ENCODE measurements at regions not wholly inside any gene's neighbourhood (a gene's known extent, or its start where the extent isn't known, plus 50 kb on each side); places are given as distances from the start of the nearest gene placed in this dataset.

- H3K4me1 ChIP-seq (replicated peaks in 1 of 2) = peaks cover 23 to 24% of the 10 kb centered on the region in 2 donors
- no peak overlapping the region for H3K27ac ChIP-seq
- no peak overlapping the region for H3K4me3 ChIP-seq
- ATAC-seq (replicated peaks in 6 of 8) = no peak
- in situ Hi-C loops (cut with MboI; ENCODE audit: low pct_unique_long_range_greater_than_20kb in 2 of 9, low sequenced_read_pairs in 9 of 9, unreplicated experiment in 9 of 9) = no loop called here
- 89 to 100% (median 100%) methylated on average over 1 to 2 of the region's 2 CpGs; no CpG with 5 or more reads in 3 of the 10 experiments for WGBS, 10 experiments
Measured at GRCh38 chr13:33616130-33616529, 201.8 kb upstream of the RFC3 start.

GRCh38 chr13:33617055-33617454, 200.9 kb upstream of the RFC3 start:
- peaks cover 18% of the 10 kb centered on the region in 2 donors for H3K4me1 ChIP-seq (replicated peaks in 1 of 2)
- ATAC-seq (replicated peaks in 6 of 8) = no peak
- H3K4me3 ChIP-seq = no peak overlapping the region
- no peak overlapping the region for H3K27ac ChIP-seq
- in situ Hi-C loops (cut with MboI; ENCODE audit: low pct_unique_long_range_greater_than_20kb in 2 of 9, low sequenced_read_pairs in 9 of 9, unreplicated experiment in 9 of 9) = no loop called here
- WGBS, 10 experiments = 67 to 100% (median 83%) methylated on average over 1 to 2 of the region's 2 CpGs; no CpG with 5 or more reads in 1 of the 10 experiments

- WGBS, 10 experiments = 81 to 100% (median 96%) methylated on average over 1 to 3 of the region's 3 CpGs; no CpG with 5 or more reads in 4 of the 10 experiments
- no peak overlapping the region for H3K4me3 ChIP-seq
- ATAC-seq (replicated peaks in 6 of 8) = peak in 1 of 8 experiments; percentile 13
- in situ Hi-C loops (cut with MboI; ENCODE audit: low pct_unique_long_range_greater_than_20kb in 2 of 9, low sequenced_read_pairs in 9 of 9, unreplicated experiment in 9 of 9) = no loop called here
- H3K4me1 ChIP-seq (replicated peaks in 1 of 2) = peaks cover 0 to 11% of the 10 kb centered on the region in 2 donors
- H3K27ac ChIP-seq = no peak overlapping the region
Measured at GRCh38 chr13:33624253-33624652, 193.7 kb upstream of the RFC3 start.

GRCh38 chr13:33624740-33625139, 193.2 kb upstream of the RFC3 start:
- H3K4me3 ChIP-seq = no peak overlapping the region
- H3K27ac ChIP-seq = no peak overlapping the region
- ATAC-seq (replicated peaks in 6 of 8) = no peak
- peaks cover 0 to 16% of the 10 kb centered on the region in 2 donors for H3K4me1 ChIP-seq (replicated peaks in 1 of 2)
- 57 to 71% methylated on average over 1 of the region's 1 CpG; no CpG with 5 or more reads in 8 of the 10 experiments for WGBS, 10 experiments
- in situ Hi-C loops (cut with MboI; ENCODE audit: low pct_unique_long_range_greater_than_20kb in 2 of 9, low sequenced_read_pairs in 9 of 9, unreplicated experiment in 9 of 9) = no loop called here

- ATAC-seq (replicated peaks in 6 of 8) = no peak
Measured at GRCh38 chr13:33626407-33626806, 191.5 kb upstream of the RFC3 start.

GRCh38 chr13:33628662-33629061, 189.3 kb upstream of the RFC3 start:
- no peak for ATAC-seq (replicated peaks in 6 of 8)
- no peak overlapping the region for H3K4me3 ChIP-seq
- H3K4me1 ChIP-seq (replicated peaks in 1 of 2) = peaks cover 3 to 53% of the 10 kb centered on the region in 2 donors
- in situ Hi-C loops (cut with MboI; ENCODE audit: low pct_unique_long_range_greater_than_20kb in 2 of 9, low sequenced_read_pairs in 9 of 9, unreplicated experiment in 9 of 9) = no loop called here
- WGBS, 10 experiments = 52 to 100% (median 81%) methylated on average over 1 to 6 of the region's 6 CpGs; no CpG with 5 or more reads in 1 of the 10 experiments
- H3K27ac ChIP-seq = peak overlapping the region in 1 of 2 donors; percentile 27

More at GRCh38 chr13:33626407-33626806, 191.5 kb upstream of the RFC3 start:
- in situ Hi-C loops (cut with MboI; ENCODE audit: low pct_unique_long_range_greater_than_20kb in 2 of 9, low sequenced_read_pairs in 9 of 9, unreplicated experiment in 9 of 9) = no loop called here
- Histone ChIP-seq H3K4me1 (replicated peaks in 1 of 2) (peaks cover 0 to 32% of the 10 kb centered on the region in 2 donors), H3K27ac (no peak overlapping the region), H3K4me3 (no peak overlapping the region)

- Histone ChIP-seq H3K27ac (peak overlapping the region in 1 of 2 donors; percentile 59), H3K4me1 (replicated peaks in 1 of 2) (peaks cover 14 to 63% of the 10 kb centered on the region in 2 donors), H3K4me3 (no peak overlapping the region)
- WGBS, 10 experiments = 14 to 92% (median 69%) methylated on average over 1 to 4 of the region's 4 CpGs; no CpG with 5 or more reads in 1 of the 10 experiments
- ATAC-seq (replicated peaks in 6 of 8) = peak in 5 of 8 experiments; percentile 27 to 77 (median 62)
- in situ Hi-C loops (cut with MboI; ENCODE audit: low pct_unique_long_range_greater_than_20kb in 2 of 9, low sequenced_read_pairs in 9 of 9, unreplicated experiment in 9 of 9) = no loop called here
Measured at GRCh38 chr13:33629605-33630360, 188.2 kb upstream of the RFC3 start.

- in situ Hi-C loops (cut with MboI; ENCODE audit: low pct_unique_long_range_greater_than_20kb in 2 of 9, low sequenced_read_pairs in 9 of 9, unreplicated experiment in 9 of 9) = no loop called here
- Histone ChIP-seq H3K27ac (no peak overlapping the region), H3K4me1 (replicated peaks in 1 of 2) (peaks cover 19 to 55% of the 10 kb centered on the region in 2 donors), H3K4me3 (no peak overlapping the region)
- ATAC-seq (replicated peaks in 6 of 8) = peak in 3 of 8 experiments; percentile 19 to 60 (median 58)
- WGBS, 10 experiments = 30 to 86% (median 63%) methylated on average over 1 to 3 of the region's 3 CpGs; no CpG with 5 or more reads in 2 of the 10 experiments
Measured at GRCh38 chr13:33633701-33634545, 184.0 kb upstream of the RFC3 start.

GRCh38 chr13:33634546-33634982, 183.4 kb upstream of the RFC3 start:
- Histone ChIP-seq H3K27ac (no peak overlapping the region), H3K4me3 (no peak overlapping the region), H3K4me1 (replicated peaks in 1 of 2) (peaks cover 23 to 49% of the 10 kb centered on the region in 2 donors)
- in situ Hi-C loops (cut with MboI; ENCODE audit: low pct_unique_long_range_greater_than_20kb in 2 of 9, low sequenced_read_pairs in 9 of 9, unreplicated experiment in 9 of 9) = no loop called here
- 60 to 90% (median 78%) methylated on average over 1 to 8 of the region's 8 CpGs; no CpG with 5 or more reads in 2 of the 10 experiments for WGBS, 10 experiments
- peak in 4 of 8 experiments; percentile 20 to 41 (median 28) for ATAC-seq (replicated peaks in 6 of 8)

- in situ Hi-C loops (cut with MboI; ENCODE audit: low pct_unique_long_range_greater_than_20kb in 2 of 9, low sequenced_read_pairs in 9 of 9, unreplicated experiment in 9 of 9) = no loop called here
- Histone ChIP-seq H3K4me3 (no peak overlapping the region), H3K4me1 (replicated peaks in 1 of 2) (peaks cover 23 to 38% of the 10 kb centered on the region in 2 donors), H3K27ac (no peak overlapping the region)
- no peak for ATAC-seq (replicated peaks in 6 of 8)
- WGBS, 10 experiments = 50 to 100% (median 83%) methylated on average over 1 to 5 of the region's 5 CpGs
Measured at GRCh38 chr13:33636243-33636642, 181.7 kb upstream of the RFC3 start.

- H3K4me1 ChIP-seq (replicated peaks in 1 of 2) = peaks cover 24 to 34% of the 10 kb centered on the region in 2 donors
- H3K27ac ChIP-seq = no peak overlapping the region
- H3K4me3 ChIP-seq = no peak overlapping the region
- WGBS, 10 experiments = 6 to 100% (median 84%) methylated on average over 1 to 3 of the region's 3 CpGs; no CpG with 5 or more reads in 4 of the 10 experiments
- in situ Hi-C loops (cut with MboI; ENCODE audit: low pct_unique_long_range_greater_than_20kb in 2 of 9, low sequenced_read_pairs in 9 of 9, unreplicated experiment in 9 of 9) = no loop called here
- peak in 1 of 8 experiments; percentile 47 for ATAC-seq (replicated peaks in 6 of 8)
Measured at GRCh38 chr13:33636955-33637670, 180.8 kb upstream of the RFC3 start.

GRCh38 chr13:33637978-33638743, 179.8 kb upstream of the RFC3 start:
- Histone ChIP-seq H3K4me1 (replicated peaks in 1 of 2) (peaks cover 32 to 34% of the 10 kb centered on the region in 2 donors), H3K27ac (no peak overlapping the region), H3K4me3 (no peak overlapping the region)
- in situ Hi-C loops (cut with MboI; ENCODE audit: low pct_unique_long_range_greater_than_20kb in 2 of 9, low sequenced_read_pairs in 9 of 9, unreplicated experiment in 9 of 9) = no loop called here
- 46 to 100% (median 63%) methylated on average over 1 to 3 of the region's 3 CpGs; no CpG with 5 or more reads in 3 of the 10 experiments for WGBS, 10 experiments
- peak in 2 of 8 experiments; percentile 4 to 42 for ATAC-seq (replicated peaks in 6 of 8)

Data from motor neuron (in vitro differentiated cells).